ENCODE measurements at regions not wholly inside any gene's neighbourhood (a gene's known extent, or its start where the extent isn't known, plus 50 kb on each side); places are given as distances from the start of the nearest gene placed in this dataset.

DNA sequence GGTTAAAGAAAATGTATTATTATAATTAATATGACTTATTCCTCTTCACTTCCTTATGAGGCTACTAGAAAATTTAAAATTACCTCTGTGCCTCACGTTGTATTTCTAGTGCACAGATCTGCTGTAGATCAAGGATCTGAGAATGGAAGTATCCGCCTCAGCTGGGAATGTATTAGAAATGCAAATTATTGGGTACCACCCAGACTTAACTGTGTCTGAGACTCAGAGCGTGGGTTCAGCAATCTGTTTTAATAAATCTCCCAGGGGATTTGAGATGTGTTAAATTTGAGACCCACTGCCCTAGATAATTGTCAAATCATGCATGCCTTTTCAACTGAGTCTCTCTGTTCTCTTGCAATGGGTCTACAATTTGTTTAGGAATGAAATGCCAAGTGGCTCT is 658.0 kb upstream of the NOX3 start:
- peaks cover 0 to 2% (median 0%) of the 10 kb centered on the region in 7 donors for H3K9me3 Mint-ChIP-seq

DNA sequence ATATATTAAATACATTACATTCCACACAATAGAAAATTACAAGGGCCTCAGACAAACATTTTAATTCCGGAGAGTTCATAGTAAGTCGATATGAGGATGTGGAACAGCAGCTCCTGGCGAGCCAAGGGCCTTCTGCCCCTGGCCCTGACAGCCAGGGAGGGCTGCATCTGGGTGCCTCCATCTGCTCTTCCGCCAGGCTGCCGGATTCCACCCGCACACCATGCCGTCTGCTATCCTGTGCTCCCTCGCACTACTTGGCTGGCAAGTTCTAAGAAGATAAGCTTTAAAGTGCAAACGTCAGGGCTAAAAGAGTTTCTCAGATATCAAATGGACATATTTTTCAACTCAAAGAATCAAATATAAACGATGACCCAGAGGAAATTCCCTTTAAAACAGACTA is 656.3 kb upstream of the NOX3 start:
- Mint-ChIP-seq H3K27ac (no peak overlapping the region), H3K4me1 (peaks cover 0 to 20% (median 4%) of the 10 kb centered on the region in 4 donors), H3K36me3 (no peaks in the 10 kb centered on the region), H3K27me3 (no peaks in the 10 kb centered on the region), H3K4me3 (no peak overlapping the region), H3K9me3 (peaks cover 0 to 2% (median 0%) of the 10 kb centered on the region in 7 donors)
- H3K27ac ChIP-seq (ENCODE audit: insufficient read depth, low read length, poor library complexity, severe bottlenecking), result no peak overlapping the region
- ATAC-seq (ENCODE audit: low read depth in 2 of 2) (no peak), DNase-seq (no peak)
- H3K36me3 ChIP-seq (ENCODE audit: control insufficient read depth, insufficient read depth, low read length), result no peaks in the 10 kb centered on the region
- no peaks in the 10 kb centered on the region for H3K4me1 ChIP-seq (ENCODE audit: control insufficient read depth, insufficient read depth, low read length, poor library complexity, severe bottlenecking)
- H3K4me3 ChIP-seq (ENCODE audit: low read depth, low read length), result no peak overlapping the region
- no peaks in the 10 kb centered on the region for H3K27me3 ChIP-seq (ENCODE audit: control insufficient read depth, insufficient read depth, low read length)
- no peaks in the 10 kb centered on the region for H3K9me3 ChIP-seq (ENCODE audit: control insufficient read depth in 2 of 2, low read length in 2 of 2)

More for the DNA sequence above, 658.0 kb upstream of the NOX3 start:
- Histone ChIP-seq H3K27me3 (ENCODE audit: control insufficient read depth, insufficient read depth, low read length) (no peaks in the 10 kb centered on the region), H3K36me3 (ENCODE audit: control insufficient read depth, insufficient read depth, low read length) (no peaks in the 10 kb centered on the region), H3K4me1 (ENCODE audit: control insufficient read depth, insufficient read depth, low read length, poor library complexity, severe bottlenecking) (no peaks in the 10 kb centered on the region), H3K9me3 (ENCODE audit: control insufficient read depth in 2 of 2, low read length in 2 of 2) (no peaks in the 10 kb centered on the region), H3K27ac (ENCODE audit: insufficient read depth, low read length, poor library complexity, severe bottlenecking) (no peak overlapping the region), H3K4me3 (ENCODE audit: low read depth, low read length) (no peak overlapping the region)
- no peak overlapping the region for H3K27ac Mint-ChIP-seq
- H3K4me3 Mint-ChIP-seq, result no peak overlapping the region
- DNase-seq (no peak), ATAC-seq (ENCODE audit: low read depth in 2 of 2) (no peak)
- H3K4me1 Mint-ChIP-seq, result peaks cover 0 to 9% (median under 1%) of the 10 kb centered on the region in 4 donors
- H3K36me3 Mint-ChIP-seq, result no peaks in the 10 kb centered on the region
- no peaks in the 10 kb centered on the region for H3K27me3 Mint-ChIP-seq

DNA sequence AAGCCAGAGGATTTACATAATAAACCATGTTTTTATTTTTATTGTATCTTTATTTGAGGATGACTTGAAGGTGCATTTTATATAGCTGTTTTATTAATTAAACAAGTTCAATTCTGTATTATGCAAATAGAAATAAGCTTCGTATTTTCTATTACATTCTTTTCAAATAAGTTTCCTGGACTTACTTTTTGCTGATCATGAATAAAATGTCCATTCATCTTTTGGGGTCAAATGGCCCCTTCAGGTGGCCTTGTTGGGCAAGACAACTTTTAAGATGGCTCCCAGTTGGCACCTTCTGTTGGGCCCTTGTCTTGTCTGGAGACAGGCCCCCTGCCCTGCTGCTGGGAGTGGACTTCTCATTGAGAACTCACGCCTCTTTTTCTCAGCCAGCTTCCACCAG is 654.6 kb upstream of the NOX3 start:
- DNase-seq (no peak), ATAC-seq (ENCODE audit: low read depth in 2 of 2) (no peak)
- Histone ChIP-seq H3K4me1 (ENCODE audit: control insufficient read depth, insufficient read depth, low read length, poor library complexity, severe bottlenecking) (no peaks in the 10 kb centered on the region), H3K4me3 (ENCODE audit: low read depth, low read length) (no peak overlapping the region), H3K27me3 (ENCODE audit: control insufficient read depth, insufficient read depth, low read length) (no peaks in the 10 kb centered on the region), H3K9me3 (ENCODE audit: control insufficient read depth in 2 of 2, low read length in 2 of 2) (no peaks in the 10 kb centered on the region), H3K27ac (ENCODE audit: insufficient read depth, low read length, poor library complexity, severe bottlenecking) (no peak overlapping the region), H3K36me3 (ENCODE audit: control insufficient read depth, insufficient read depth, low read length) (no peaks in the 10 kb centered on the region)
- Mint-ChIP-seq H3K36me3 (no peaks in the 10 kb centered on the region), H3K9me3 (peaks cover 0 to 2% (median 0%) of the 10 kb centered on the region in 7 donors), H3K4me3 (no peak overlapping the region), H3K27ac (no peak overlapping the region), H3K27me3 (peaks cover 1% of the 10 kb centered on the region), H3K4me1 (peaks cover 0 to 20% (median 4%) of the 10 kb centered on the region in 4 donors)

DNA sequence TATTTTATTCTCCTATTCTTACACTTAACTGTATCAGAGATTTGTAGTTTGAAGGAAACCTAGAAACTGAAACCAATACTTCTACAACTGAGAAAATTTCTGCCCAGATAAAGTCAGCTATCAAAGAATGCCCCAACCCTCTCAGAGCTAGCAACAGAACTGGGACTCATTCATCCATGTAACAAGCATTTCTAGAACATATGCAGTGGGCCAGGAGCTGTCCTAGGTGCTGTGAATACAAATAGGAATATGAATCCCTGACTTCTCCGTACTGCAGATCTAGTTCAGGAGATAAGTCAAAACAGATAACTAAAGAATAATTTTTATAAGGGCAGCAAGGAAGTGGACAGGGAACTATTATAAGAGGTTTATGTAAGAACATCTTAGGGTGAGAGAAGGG is 654.1 kb upstream of the NOX3 start:
- H3K27ac Mint-ChIP-seq, result no peak overlapping the region
- H3K4me1 ChIP-seq (ENCODE audit: control insufficient read depth, insufficient read depth, low read length, poor library complexity, severe bottlenecking), result no peaks in the 10 kb centered on the region
- H3K4me3 Mint-ChIP-seq, result no peak overlapping the region
- peak in 1 of 3 donors; percentile 30 for DNase-seq
- no peaks in the 10 kb centered on the region for H3K36me3 Mint-ChIP-seq
- no peaks in the 10 kb centered on the region for H3K9me3 ChIP-seq (ENCODE audit: control insufficient read depth in 2 of 2, low read length in 2 of 2)
- H3K36me3 ChIP-seq (ENCODE audit: control insufficient read depth, insufficient read depth, low read length), result no peaks in the 10 kb centered on the region
- H3K9me3 Mint-ChIP-seq, result peaks cover 0 to 2% (median 0%) of the 10 kb centered on the region in 7 donors
- no peak overlapping the region for H3K27ac ChIP-seq (ENCODE audit: insufficient read depth, low read length, poor library complexity, severe bottlenecking)
- H3K27me3 Mint-ChIP-seq, result peaks cover 6% of the 10 kb centered on the region
- H3K27me3 ChIP-seq (ENCODE audit: control insufficient read depth, insufficient read depth, low read length), result no peaks in the 10 kb centered on the region
- peaks cover 0 to 20% (median 4%) of the 10 kb centered on the region in 4 donors for H3K4me1 Mint-ChIP-seq
- H3K4me3 ChIP-seq (ENCODE audit: low read depth, low read length), result no peak overlapping the region
- no peak for ATAC-seq (ENCODE audit: low read depth in 2 of 2)

DNA sequence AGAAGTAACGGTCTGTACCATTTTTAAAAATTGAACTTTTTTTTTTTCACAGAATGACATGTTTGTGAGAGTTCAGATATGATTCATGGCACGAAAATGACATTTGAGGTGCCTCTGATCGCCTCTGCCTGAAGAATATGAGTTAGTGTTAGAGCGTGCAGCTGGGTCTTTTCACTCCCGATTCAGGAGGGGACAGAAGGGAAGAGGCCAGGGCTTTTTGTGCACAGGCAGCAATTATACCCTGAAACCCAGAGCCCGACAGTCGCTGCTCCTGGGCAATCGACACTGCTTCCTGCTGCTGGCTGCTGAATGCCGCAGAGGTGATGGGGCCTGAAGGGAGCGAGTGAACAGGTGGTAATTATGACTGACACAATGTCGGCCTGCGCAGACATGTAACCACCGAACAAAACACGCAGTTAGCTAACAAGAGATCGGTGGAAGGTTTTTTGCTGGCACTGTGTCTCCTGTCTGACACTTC is 652.0 kb upstream of the NOX3 start:
- H3K9me3 ChIP-seq (ENCODE audit: control insufficient read depth in 2 of 2, low read length in 2 of 2), result no peaks in the 10 kb centered on the region
- Mint-ChIP-seq H3K4me3 (peak overlapping the region; percentile 56 to 70 (median 60)), H3K4me1 (peaks cover 0 to 20% (median 4%) of the 10 kb centered on the region in 4 donors), H3K27me3 (peaks cover 6% of the 10 kb centered on the region), H3K9me3 (no peaks in the 10 kb centered on the region), H3K36me3 (no peaks in the 10 kb centered on the region), H3K27ac (peak overlapping the region in 2 of 3 donors; percentile 20 to 79)
- no peaks in the 10 kb centered on the region for H3K4me1 ChIP-seq (ENCODE audit: control insufficient read depth, insufficient read depth, low read length, poor library complexity, severe bottlenecking)
- no peak overlapping the region for H3K27ac ChIP-seq (ENCODE audit: insufficient read depth, low read length, poor library complexity, severe bottlenecking)
- DNase-seq, result peak; percentile 2 to 51 (median 18)
- peak in 1 of 2 donors; percentile 42 for ATAC-seq (ENCODE audit: low read depth in 2 of 2)
- H3K36me3 ChIP-seq (ENCODE audit: control insufficient read depth, insufficient read depth, low read length), result no peaks in the 10 kb centered on the region
- H3K27me3 ChIP-seq (ENCODE audit: control insufficient read depth, insufficient read depth, low read length), result no peaks in the 10 kb centered on the region
- peak overlapping the region; percentile 51 for H3K4me3 ChIP-seq (ENCODE audit: low read depth, low read length)

DNA sequence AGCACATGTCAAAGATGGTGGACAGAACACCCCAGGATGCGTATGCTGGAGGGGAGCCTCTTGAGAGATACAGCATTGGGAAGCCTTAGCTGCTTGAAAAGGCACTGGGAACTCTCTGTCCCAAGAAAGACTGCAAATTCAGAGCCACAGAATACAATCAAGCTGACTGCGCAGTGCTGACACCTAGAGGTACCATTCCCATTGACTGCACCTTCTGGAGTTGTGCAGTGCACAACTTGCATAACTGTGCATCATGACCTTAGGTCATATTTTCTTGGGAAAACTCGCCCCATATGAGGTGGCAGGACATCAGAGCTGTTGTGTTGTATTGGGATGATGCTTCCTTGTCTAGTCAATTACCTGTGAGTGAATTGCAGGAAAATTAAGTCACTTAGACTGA is 646.5 kb upstream of the NOX3 start:
- no peaks in the 10 kb centered on the region for H3K4me1 ChIP-seq (ENCODE audit: control insufficient read depth, insufficient read depth, low read length, poor library complexity, severe bottlenecking)
- DNase-seq (no peak), ATAC-seq (ENCODE audit: low read depth in 2 of 2) (no peak)
- H3K4me3 ChIP-seq (ENCODE audit: low read depth, low read length), result no peak overlapping the region
- H3K27me3 Mint-ChIP-seq, result peaks cover 6% of the 10 kb centered on the region
- H3K9me3 ChIP-seq (ENCODE audit: control insufficient read depth in 2 of 2, low read length in 2 of 2), result no peaks in the 10 kb centered on the region
- peaks cover 0 to 8% (median 0%) of the 10 kb centered on the region in 7 donors for H3K9me3 Mint-ChIP-seq
- H3K36me3 ChIP-seq (ENCODE audit: control insufficient read depth, insufficient read depth, low read length), result no peaks in the 10 kb centered on the region
- H3K4me1 Mint-ChIP-seq, result no peaks in the 10 kb centered on the region
- no peak overlapping the region for H3K27ac ChIP-seq (ENCODE audit: insufficient read depth, low read length, poor library complexity, severe bottlenecking)
- no peak overlapping the region for H3K27ac Mint-ChIP-seq
- no peaks in the 10 kb centered on the region for H3K36me3 Mint-ChIP-seq
- H3K4me3 Mint-ChIP-seq, result no peak overlapping the region
- no peaks in the 10 kb centered on the region for H3K27me3 ChIP-seq (ENCODE audit: control insufficient read depth, insufficient read depth, low read length)

DNA sequence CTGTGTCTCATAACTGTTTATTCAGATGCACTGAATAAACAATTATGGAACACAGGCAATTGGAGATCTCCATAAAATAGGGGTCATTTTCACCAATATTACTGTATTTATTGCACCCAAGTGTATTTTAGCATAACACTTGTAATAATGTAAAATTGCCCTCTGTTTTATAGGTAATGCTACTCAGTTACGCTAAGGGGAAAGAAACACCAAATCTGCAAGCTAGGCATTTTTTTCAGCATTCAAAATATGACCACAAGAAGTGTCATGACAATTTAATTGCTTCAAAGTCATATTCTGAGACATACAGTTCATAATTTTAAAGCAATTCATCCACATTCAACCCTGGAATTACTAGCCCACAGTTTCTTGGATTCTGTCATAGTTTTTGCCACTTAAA is 643.2 kb upstream of the NOX3 start:
- H3K36me3 Mint-ChIP-seq, result no peaks in the 10 kb centered on the region

DNA sequence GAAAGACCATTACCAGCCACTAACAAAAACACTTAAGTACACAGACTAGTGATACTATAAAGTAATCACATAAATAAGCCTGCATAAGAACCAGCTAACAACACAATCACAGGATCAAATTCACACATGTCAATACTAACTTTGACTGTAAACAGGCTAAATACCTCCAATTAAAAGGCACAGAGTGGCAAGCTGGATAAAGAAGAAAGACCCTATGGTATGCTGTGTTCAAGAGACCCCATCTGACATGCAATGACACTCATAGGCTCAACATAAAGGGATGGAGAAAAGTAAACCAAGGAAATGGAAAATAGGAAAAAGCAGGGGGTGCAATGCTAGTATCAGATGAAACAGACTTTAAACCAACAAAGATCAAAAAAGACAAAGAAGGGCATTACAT is 631.8 kb upstream of the NOX3 start:
- ATAC-seq (ENCODE audit: low read depth in 2 of 2), result no peak
- peaks cover 10 to 52% (median 15%) of the 10 kb centered on the region in 7 donors for H3K9me3 Mint-ChIP-seq

More for the DNA sequence above, 643.2 kb upstream of the NOX3 start:
- no peak overlapping the region for H3K4me3 ChIP-seq (ENCODE audit: low read depth, low read length)
- no peak for DNase-seq
- H3K27me3 ChIP-seq (ENCODE audit: control insufficient read depth, insufficient read depth, low read length), result no peaks in the 10 kb centered on the region
- no peak overlapping the region for H3K27ac ChIP-seq (ENCODE audit: insufficient read depth, low read length, poor library complexity, severe bottlenecking)
- Mint-ChIP-seq H3K9me3 (peaks cover 0 to 8% (median 0%) of the 10 kb centered on the region in 7 donors), H3K4me1 (no peaks in the 10 kb centered on the region), H3K27me3 (no peaks in the 10 kb centered on the region), H3K27ac (no peak overlapping the region), H3K4me3 (no peak overlapping the region)
- no peaks in the 10 kb centered on the region for H3K9me3 ChIP-seq (ENCODE audit: control insufficient read depth in 2 of 2, low read length in 2 of 2)
- H3K4me1 ChIP-seq (ENCODE audit: control insufficient read depth, insufficient read depth, low read length, poor library complexity, severe bottlenecking), result no peaks in the 10 kb centered on the region
- no peaks in the 10 kb centered on the region for H3K36me3 ChIP-seq (ENCODE audit: control insufficient read depth, insufficient read depth, low read length)
- ATAC-seq (ENCODE audit: low read depth in 2 of 2), result no peak

More for the DNA sequence above, 631.8 kb upstream of the NOX3 start:
- H3K36me3 ChIP-seq (ENCODE audit: control insufficient read depth, insufficient read depth, low read length), result no peaks in the 10 kb centered on the region
- no peak overlapping the region for H3K4me3 ChIP-seq (ENCODE audit: low read depth, low read length)
- H3K27ac Mint-ChIP-seq, result no peak overlapping the region
- peaks cover 4% of the 10 kb centered on the region for H3K27me3 ChIP-seq (ENCODE audit: control insufficient read depth, insufficient read depth, low read length)
- H3K27me3 Mint-ChIP-seq, result no peaks in the 10 kb centered on the region
- H3K27ac ChIP-seq (ENCODE audit: insufficient read depth, low read length, poor library complexity, severe bottlenecking), result no peak overlapping the region
- peaks cover 4 to 12% of the 10 kb centered on the region in 2 experiments for H3K9me3 ChIP-seq (ENCODE audit: control insufficient read depth in 2 of 2, low read length in 2 of 2)
- peaks cover 3% of the 10 kb centered on the region for H3K36me3 Mint-ChIP-seq
- DNase-seq, result no peak
- no peak overlapping the region for H3K4me3 Mint-ChIP-seq
- H3K4me1 ChIP-seq (ENCODE audit: control insufficient read depth, insufficient read depth, low read length, poor library complexity, severe bottlenecking), result no peaks in the 10 kb centered on the region
- H3K4me1 Mint-ChIP-seq, result peaks cover 0 to 6% (median 0%) of the 10 kb centered on the region in 4 donors

All from CD4-positive, CD25-positive, alpha-beta regulatory T cell (primary cell).